22Rv1 (cell line): ENCODE measurements at regions not wholly inside any gene's neighbourhood (a gene's known extent, or its start where the extent isn't known, plus 50 kb on each side); places are given as distances from the start of the nearest gene placed in this dataset.

Experiments
- ZFX ChIP-seq: fragments of 450-650 bp; IDR thresholded peaks from 2 replicates; pipeline ENCODE4 v1.6.1; 2017; ENCODE audit warnings: antibody characterized with exemption, borderline replicate concordance
- TF ChIP-seq, protein P1 (sequence below): fragments of 450-650 bp; IDR thresholded peaks from 2 replicates; pipeline ENCODE4 v1.5.1; 2017; ENCODE audit warnings: mild to moderate bottlenecking

DNA sequence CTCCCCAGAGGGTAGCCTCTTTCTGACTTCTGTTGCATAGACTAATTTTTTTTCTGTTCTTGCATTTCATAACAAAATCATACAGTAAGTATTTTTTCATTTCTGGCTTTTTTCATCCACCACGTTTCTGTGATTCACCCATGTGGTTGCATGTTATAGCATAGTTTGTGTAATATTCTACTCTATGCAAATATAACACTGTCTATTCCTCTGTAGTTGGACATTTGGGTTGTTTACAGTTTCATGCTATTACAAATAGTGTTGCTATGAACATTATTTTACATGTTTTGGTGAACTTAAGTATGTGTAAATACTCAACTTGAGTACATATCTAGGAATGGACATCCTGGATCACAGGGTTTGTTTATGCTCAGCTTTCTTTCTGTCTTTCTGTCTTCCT, 187.2 kb upstream of the KCNG1 start:
- TF ChIP-seq, protein P1, sequence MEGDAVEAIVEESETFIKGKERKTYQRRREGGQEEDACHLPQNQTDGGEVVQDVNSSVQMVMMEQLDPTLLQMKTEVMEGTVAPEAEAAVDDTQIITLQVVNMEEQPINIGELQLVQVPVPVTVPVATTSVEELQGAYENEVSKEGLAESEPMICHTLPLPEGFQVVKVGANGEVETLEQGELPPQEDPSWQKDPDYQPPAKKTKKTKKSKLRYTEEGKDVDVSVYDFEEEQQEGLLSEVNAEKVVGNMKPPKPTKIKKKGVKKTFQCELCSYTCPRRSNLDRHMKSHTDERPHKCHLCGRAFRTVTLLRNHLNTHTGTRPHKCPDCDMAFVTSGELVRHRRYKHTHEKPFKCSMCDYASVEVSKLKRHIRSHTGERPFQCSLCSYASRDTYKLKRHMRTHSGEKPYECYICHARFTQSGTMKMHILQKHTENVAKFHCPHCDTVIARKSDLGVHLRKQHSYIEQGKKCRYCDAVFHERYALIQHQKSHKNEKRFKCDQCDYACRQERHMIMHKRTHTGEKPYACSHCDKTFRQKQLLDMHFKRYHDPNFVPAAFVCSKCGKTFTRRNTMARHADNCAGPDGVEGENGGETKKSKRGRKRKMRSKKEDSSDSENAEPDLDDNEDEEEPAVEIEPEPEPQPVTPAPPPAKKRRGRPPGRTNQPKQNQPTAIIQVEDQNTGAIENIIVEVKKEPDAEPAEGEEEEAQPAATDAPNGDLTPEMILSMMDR = no peak
- no peak for TF ChIP-seq ZFX
